HG03095 (cell line): ENCODE measurements at regions not wholly inside any gene's neighbourhood (a gene's known extent, or its start where the extent isn't known, plus 50 kb on each side); places are given as distances from the start of the nearest gene placed in this dataset.
"Not testable (repeated sequence)": the region's sequence is repeated elsewhere in the genome, so short reads cannot be mapped to it uniquely, and the experiment has no call there.

Source experiments
- ATAC-seq: cut with Tn5 transposase; IDR thresholded peaks from one replicate; pipeline ENCODE4 v1.9.1; 2021; ENCODE audit warnings: moderate library complexity; ENCODE audit not compliant: unreplicated experiment

GRCh38 chr10:61195211-61195610 is 251.2 kb upstream of the RHOBTB1 start:
- ATAC-seq: no peak

- ATAC-seq: not testable (repeated sequence)
Observed at GRCh38 chr10:61192589-61192988, 248.6 kb upstream of the RHOBTB1 start.

GRCh38 chr10:61192042-61192441 is 248.1 kb upstream of the RHOBTB1 start:
- ATAC-seq: no peak

GRCh38 chr10:61189912-61190311 is 245.9 kb upstream of the RHOBTB1 start:
- no peak for ATAC-seq

- ATAC-seq: no peak
Observed at GRCh38 chr10:61188691-61189090, 244.7 kb upstream of the RHOBTB1 start.

GRCh38 chr10:61188101-61188500 is 244.1 kb upstream of the RHOBTB1 start:
- no peak for ATAC-seq

- ATAC-seq: no peak
Observed at GRCh38 chr10:61187601-61188000, 243.6 kb upstream of the RHOBTB1 start.

- no peak for ATAC-seq
Observed at GRCh38 chr10:61186408-61186807, 242.4 kb upstream of the RHOBTB1 start.

- no peak for ATAC-seq
Observed at GRCh38 chr10:61184429-61184828, 240.4 kb upstream of the RHOBTB1 start.

- no peak for ATAC-seq
Observed at GRCh38 chr10:61183967-61184366, 240.0 kb upstream of the RHOBTB1 start.

- ATAC-seq: no peak
Observed at GRCh38 chr10:61181832-61182231, 237.8 kb upstream of the RHOBTB1 start.

GRCh38 chr10:61179771-61180170 is 235.8 kb upstream of the RHOBTB1 start:
- no peak for ATAC-seq

- no peak for ATAC-seq
Observed at GRCh38 chr10:61176424-61176823, 232.4 kb upstream of the RHOBTB1 start.

- ATAC-seq: no peak
Observed at GRCh38 chr10:61175316-61175715, 231.3 kb upstream of the RHOBTB1 start.

GRCh38 chr10:61173450-61173849 is 229.5 kb upstream of the RHOBTB1 start:
- ATAC-seq: no peak

GRCh38 chr10:61172182-61172926 is 228.4 kb upstream of the RHOBTB1 start:
- no peak for ATAC-seq

- ATAC-seq: no peak
Observed at GRCh38 chr10:61170594-61170993, 226.6 kb upstream of the RHOBTB1 start.

- no peak for ATAC-seq
Observed at GRCh38 chr10:61169294-61169693, 225.3 kb upstream of the RHOBTB1 start.

- ATAC-seq: no peak
Observed at GRCh38 chr10:61166489-61166888, 222.5 kb upstream of the RHOBTB1 start.

- ATAC-seq: no peak
Observed at GRCh38 chr10:61166065-61166464, 222.1 kb upstream of the RHOBTB1 start.

GRCh38 chr10:61164458-61165160 is 220.6 kb upstream of the RHOBTB1 start:
- ATAC-seq: no peak

- ATAC-seq: no peak
Observed at GRCh38 chr10:61163403-61163802, 219.4 kb upstream of the RHOBTB1 start.
